Mesothelial cell of epicardium (in vitro differentiated cells): ENCODE measurements at regions not wholly inside any gene's neighbourhood (a gene's known extent, or its start where the extent isn't known, plus 50 kb on each side); places are given as distances from the start of the nearest gene placed in this dataset.
A peak's percentile ranks its signal among the peaks of the same experiment; 100 is the strongest.

Source experiments
- DNase-seq, 2 experiments: peaks; one replicate each; pipeline ENCODE4 v3.0.0; 2021; ENCODE audit warnings: low spot score in 2 of 2; ENCODE audit not compliant: unreplicated experiment in 2 of 2
- H3K27ac Mint-ChIP-seq: 2 replicates; pipeline ENCODE4 v1.8.0; 2021; ENCODE audit warnings: mixed read lengths
- H3K27me3 Mint-ChIP-seq: 2 replicates; pipeline ENCODE4 v1.8.0; 2021; ENCODE audit warnings: low read depth, mixed read lengths
- H3K36me3 Mint-ChIP-seq: 2 replicates; pipeline ENCODE4 v1.8.0; 2021; ENCODE audit warnings: mixed read lengths
- H3K4me1 Mint-ChIP-seq: 2 replicates; pipeline ENCODE4 v1.8.0; 2021; ENCODE audit warnings: mixed read lengths
- H3K4me3 Mint-ChIP-seq: 2 replicates; pipeline ENCODE4 v1.8.0; 2021; ENCODE audit warnings: mild to moderate bottlenecking, moderate library complexity, mixed read lengths
- H3K9me3 Mint-ChIP-seq: 2 replicates; pipeline ENCODE4 v1.8.0; 2021; ENCODE audit warnings: mixed read lengths
- TF ChIP-seq, protein P1 (sequence below): fragments of 200-600 bp; sonication (generic); IDR thresholded peaks from one replicate; pipeline ENCODE4 v1.5.0; 2021; ENCODE audit warnings: antibody characterized with exemption; ENCODE audit not compliant: unreplicated experiment

DNA sequence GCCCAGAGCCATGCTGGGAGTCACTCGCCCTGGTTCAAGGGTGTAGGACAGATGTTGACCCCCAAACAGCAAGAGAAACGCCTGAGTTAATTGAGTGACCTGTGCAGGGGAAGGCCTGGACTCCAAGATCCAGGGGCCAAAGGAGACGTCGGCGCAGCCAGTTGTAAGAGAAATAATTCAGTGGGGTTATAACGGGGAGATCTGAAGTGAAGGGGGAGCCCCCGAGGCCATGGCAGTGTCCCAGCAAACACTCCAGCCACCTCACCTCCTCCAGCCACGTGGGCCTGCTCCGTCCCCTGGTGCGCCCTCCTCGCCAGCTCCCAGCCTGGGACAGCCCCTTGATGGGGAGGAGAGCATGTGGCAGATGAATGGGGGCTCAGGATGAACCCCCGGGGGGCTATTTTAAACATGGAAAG, 130.7 kb upstream of the GPC1 start:
- Mint-ChIP-seq H3K27me3 (peaks cover 13% of the 10 kb centered on the region), H3K4me1 (no peaks in the 10 kb centered on the region), H3K36me3 (no peaks in the 10 kb centered on the region), H3K27ac (no peak overlapping the region), H3K9me3 (no peaks in the 10 kb centered on the region), H3K4me3 (no peak overlapping the region)
- peak in 1 of 2 experiments; percentile 36 for DNase-seq
- TF ChIP-seq, protein P1, sequence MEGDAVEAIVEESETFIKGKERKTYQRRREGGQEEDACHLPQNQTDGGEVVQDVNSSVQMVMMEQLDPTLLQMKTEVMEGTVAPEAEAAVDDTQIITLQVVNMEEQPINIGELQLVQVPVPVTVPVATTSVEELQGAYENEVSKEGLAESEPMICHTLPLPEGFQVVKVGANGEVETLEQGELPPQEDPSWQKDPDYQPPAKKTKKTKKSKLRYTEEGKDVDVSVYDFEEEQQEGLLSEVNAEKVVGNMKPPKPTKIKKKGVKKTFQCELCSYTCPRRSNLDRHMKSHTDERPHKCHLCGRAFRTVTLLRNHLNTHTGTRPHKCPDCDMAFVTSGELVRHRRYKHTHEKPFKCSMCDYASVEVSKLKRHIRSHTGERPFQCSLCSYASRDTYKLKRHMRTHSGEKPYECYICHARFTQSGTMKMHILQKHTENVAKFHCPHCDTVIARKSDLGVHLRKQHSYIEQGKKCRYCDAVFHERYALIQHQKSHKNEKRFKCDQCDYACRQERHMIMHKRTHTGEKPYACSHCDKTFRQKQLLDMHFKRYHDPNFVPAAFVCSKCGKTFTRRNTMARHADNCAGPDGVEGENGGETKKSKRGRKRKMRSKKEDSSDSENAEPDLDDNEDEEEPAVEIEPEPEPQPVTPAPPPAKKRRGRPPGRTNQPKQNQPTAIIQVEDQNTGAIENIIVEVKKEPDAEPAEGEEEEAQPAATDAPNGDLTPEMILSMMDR, result no peak

DNA sequence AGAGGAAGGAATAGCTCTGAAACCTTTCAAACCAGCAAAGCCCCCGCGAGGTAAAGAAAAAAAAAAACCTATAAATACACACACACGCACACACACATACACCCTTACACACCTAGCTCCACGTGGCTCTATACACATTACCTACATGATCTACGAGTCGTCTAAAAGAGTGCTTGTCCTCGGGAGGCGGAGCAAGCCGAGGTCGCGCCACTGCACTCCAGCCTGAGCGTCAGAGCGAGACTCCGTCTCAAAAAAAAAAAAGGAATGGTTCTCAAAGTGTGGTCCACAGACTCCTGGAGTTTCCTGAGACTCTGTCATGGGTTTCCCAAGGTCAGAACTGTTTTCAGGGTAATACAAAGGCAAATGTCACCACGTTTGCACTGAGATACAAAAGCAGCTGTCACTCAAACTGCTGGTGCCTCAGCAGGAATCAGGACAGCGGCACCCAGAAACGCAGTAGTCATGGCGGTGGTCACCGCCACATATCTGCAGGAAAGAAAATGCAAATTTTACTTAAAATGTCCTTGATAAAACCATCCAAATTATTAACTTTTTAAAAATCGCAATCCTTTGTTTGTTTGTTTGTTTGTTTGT, 130.0 kb upstream of the GPC1 start:
- TF ChIP-seq, protein P1, result no peak
- Mint-ChIP-seq H3K9me3 (no peaks in the 10 kb centered on the region), H3K27ac (no peak overlapping the region), H3K27me3 (peaks cover 13% of the 10 kb centered on the region), H3K4me1 (no peaks in the 10 kb centered on the region), H3K4me3 (no peak overlapping the region), H3K36me3 (no peaks in the 10 kb centered on the region)
- DNase-seq, result peak in 1 of 2 experiments; percentile 16

DNA sequence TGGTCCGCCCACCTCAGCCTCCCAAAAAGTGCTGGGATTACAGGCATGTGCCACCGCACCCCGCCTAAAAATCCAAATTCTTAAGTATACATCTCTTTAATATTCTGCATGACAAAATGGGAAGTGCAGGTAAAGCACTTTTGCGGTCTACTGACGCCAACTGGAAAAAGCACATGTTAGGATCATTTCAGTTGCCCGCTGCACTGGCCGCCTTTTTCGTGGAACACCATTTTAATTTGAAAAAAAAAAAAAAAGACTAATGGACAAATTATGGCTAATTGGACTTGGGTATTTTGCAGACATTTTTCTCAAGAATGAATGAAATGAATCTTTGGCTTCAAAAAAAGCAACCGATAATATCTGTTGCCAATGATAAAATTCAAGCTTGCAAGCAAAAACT, 129.3 kb upstream of the GPC1 start:
- TF ChIP-seq, protein P1, result no peak
- no peak overlapping the region for H3K27ac Mint-ChIP-seq
- DNase-seq, result peak in 1 of 2 experiments; percentile 22
- H3K27me3 Mint-ChIP-seq, result peaks cover 13% of the 10 kb centered on the region
- H3K4me3 Mint-ChIP-seq, result no peak overlapping the region
- H3K4me1 Mint-ChIP-seq, result no peaks in the 10 kb centered on the region
- no peaks in the 10 kb centered on the region for H3K9me3 Mint-ChIP-seq
- H3K36me3 Mint-ChIP-seq, result no peaks in the 10 kb centered on the region

DNA sequence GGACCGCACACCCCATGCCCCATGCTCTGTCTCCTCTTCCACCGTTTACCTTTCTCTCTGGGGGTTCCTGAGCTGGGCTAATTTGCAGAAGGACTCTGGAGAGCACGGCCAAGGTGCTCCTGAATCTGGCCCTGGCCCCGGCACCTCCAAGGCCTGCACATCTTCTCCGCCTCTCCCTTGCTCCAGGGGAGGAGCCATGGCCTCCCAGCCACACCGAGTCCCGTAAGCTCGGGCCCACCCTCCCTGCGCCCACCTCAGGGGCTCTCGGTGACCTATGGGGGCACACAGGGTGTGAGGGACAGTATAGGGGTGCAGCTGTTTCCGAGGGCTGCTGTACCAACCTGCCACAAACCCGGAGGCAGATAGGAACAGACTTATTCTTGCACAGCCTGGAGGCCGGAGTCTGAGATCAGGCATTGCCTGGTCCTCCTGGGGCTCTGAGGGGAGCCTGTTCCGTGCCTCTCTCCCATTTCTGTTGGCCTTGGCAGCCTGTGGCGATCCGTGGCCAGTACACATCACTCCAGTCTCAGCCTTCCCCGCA, 127.3 kb upstream of the GPC1 start:
- Mint-ChIP-seq H3K4me1 (no peaks in the 10 kb centered on the region), H3K27ac (no peak overlapping the region), H3K27me3 (peaks cover 3% of the 10 kb centered on the region), H3K4me3 (no peak overlapping the region), H3K9me3 (no peaks in the 10 kb centered on the region), H3K36me3 (no peaks in the 10 kb centered on the region)
- DNase-seq, result peak in 1 of 2 experiments; percentile 28
- TF ChIP-seq, protein P1, result no peak

DNA sequence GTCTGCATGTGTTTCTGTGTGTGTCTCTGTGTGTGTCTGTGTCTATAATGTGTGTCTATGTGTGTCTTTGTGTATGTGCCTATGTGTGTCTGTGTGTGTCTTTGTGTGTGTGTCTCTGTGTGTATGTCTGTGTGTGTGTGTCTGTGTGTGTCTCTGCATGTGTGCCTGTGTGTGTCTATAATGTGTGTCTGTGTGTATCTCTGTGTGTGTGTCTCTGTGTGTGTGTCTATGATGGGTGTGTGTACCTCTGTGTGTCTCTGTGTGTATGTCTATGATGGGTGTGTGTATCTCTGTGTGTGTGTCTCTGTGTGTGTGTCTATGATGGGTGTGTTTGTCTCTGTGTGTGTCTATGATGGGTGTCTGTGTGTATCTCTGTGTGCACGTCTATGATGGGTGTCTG, 126.2 kb upstream of the GPC1 start:
- Mint-ChIP-seq H3K9me3 (no peaks in the 10 kb centered on the region), H3K27me3 (no peaks in the 10 kb centered on the region), H3K27ac (no peak overlapping the region), H3K4me3 (no peak overlapping the region), H3K4me1 (no peaks in the 10 kb centered on the region), H3K36me3 (no peaks in the 10 kb centered on the region)
- no peak for DNase-seq
- TF ChIP-seq, protein P1, result no peak

DNA sequence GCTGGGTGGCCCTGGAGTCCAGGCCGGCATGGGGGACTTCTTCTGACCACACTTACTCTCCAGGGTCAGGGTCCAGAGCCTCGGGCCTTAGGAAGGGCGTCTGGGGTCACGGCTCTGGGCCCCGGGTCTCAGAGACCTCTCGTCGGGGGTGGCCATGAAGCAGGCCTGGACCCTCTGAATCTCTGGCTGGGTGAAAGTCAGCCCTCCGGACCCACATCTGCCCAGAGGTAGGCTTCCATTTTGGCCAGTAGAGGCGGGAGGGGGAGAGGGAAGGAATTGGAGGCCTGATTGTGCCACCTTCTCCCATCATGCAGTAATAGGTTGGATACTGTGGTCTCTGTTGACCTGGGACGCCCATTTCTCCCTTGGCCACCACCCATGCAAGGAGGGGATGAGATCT, 125.3 kb upstream of the GPC1 start:
- Mint-ChIP-seq H3K4me1 (no peaks in the 10 kb centered on the region), H3K27me3 (no peaks in the 10 kb centered on the region), H3K9me3 (no peaks in the 10 kb centered on the region)

More for the DNA sequence above, 125.3 kb upstream of the GPC1 start:
- Mint-ChIP-seq H3K36me3 (no peaks in the 10 kb centered on the region), H3K4me3 (no peak overlapping the region), H3K27ac (no peak overlapping the region)
- TF ChIP-seq, protein P1, result no peak
- no peak for DNase-seq
